ENCODE measurements at regions not wholly inside any gene's neighbourhood (a gene's known extent, or its start where the extent isn't known, plus 50 kb on each side); places are given as distances from the start of the nearest gene placed in this dataset.
"Not testable (repeated sequence)": the region's sequence is repeated elsewhere in the genome, so short reads cannot be mapped to it uniquely, and the experiment has no call there.

GRCh38 chr3:110928016-110928662 is 143.5 kb upstream of the NECTIN3 start:
- no peak for DNase-seq

GRCh38 chr3:110929816-110930215 is 141.8 kb upstream of the NECTIN3 start:
- no peak for DNase-seq

GRCh38 chr3:110932567-110932966 is 139.0 kb upstream of the NECTIN3 start:
- DNase-seq = no peak

GRCh38 chr3:110933821-110934426 is 137.7 kb upstream of the NECTIN3 start:
- no peak for DNase-seq

- DNase-seq = no peak
Observed at GRCh38 chr3:110938629-110939028, 133.0 kb upstream of the NECTIN3 start.

GRCh38 chr3:110940055-110940454 is 131.6 kb upstream of the NECTIN3 start:
- no peak for DNase-seq

- no peak for DNase-seq
Observed at GRCh38 chr3:110944782-110945181, 126.8 kb upstream of the NECTIN3 start.

GRCh38 chr3:110946810-110947209 is 124.8 kb upstream of the NECTIN3 start:
- DNase-seq = no peak

- DNase-seq = not testable (repeated sequence)
Observed at GRCh38 chr3:110949194-110949593, 122.4 kb upstream of the NECTIN3 start.

GRCh38 chr3:110955301-110955880 is 116.2 kb upstream of the NECTIN3 start:
- DNase-seq = no peak

- no peak for DNase-seq
Observed at GRCh38 chr3:110956081-110956480, 115.5 kb upstream of the NECTIN3 start.

GRCh38 chr3:110957247-110958025 is 114.2 kb upstream of the NECTIN3 start:
- DNase-seq = no peak

- DNase-seq = no peak
Observed at GRCh38 chr3:110958313-110959147, 113.1 kb upstream of the NECTIN3 start.

GRCh38 chr3:110965976-110966375 is 105.6 kb upstream of the NECTIN3 start:
- no peak for DNase-seq

GRCh38 chr3:110966966-110967663 is 104.5 kb upstream of the NECTIN3 start:
- no peak for DNase-seq

- DNase-seq = no peak
Observed at GRCh38 chr3:110968076-110968475, 103.5 kb upstream of the NECTIN3 start.

GRCh38 chr3:110969229-110970211 is 102.1 kb upstream of the NECTIN3 start:
- no peak for DNase-seq

- no peak for DNase-seq
Observed at GRCh38 chr3:110971010-110971601, 100.5 kb upstream of the NECTIN3 start.

GRCh38 chr3:110973263-110973895 is 98.2 kb upstream of the NECTIN3 start:
- no peak for DNase-seq

- DNase-seq = no peak
Observed at GRCh38 chr3:110974902-110975301, 96.7 kb upstream of the NECTIN3 start.

Measured in stimulated activated CD4-positive, alpha-beta T cell treated with anti-CD3 and anti-CD28 coated beads, Interleukin-2, amount 100 ng/mL, for 24 hours (primary cell).